SU-DHL-6 (cell line): ENCODE measurements at regions not wholly inside any gene's neighbourhood (a gene's known extent, or its start where the extent isn't known, plus 50 kb on each side); places are given as distances from the start of the nearest gene placed in this dataset.

Experiments
- CTCF ChIP-seq: fragments of 200-600 bp; sonication (generic); IDR thresholded peaks from one replicate; pipeline ENCODE4 v1.5.1; 2017; ENCODE audit warnings: antibody characterized with exemption, mild to moderate bottlenecking, low read length, moderate library complexity; ENCODE audit not compliant: insufficient read depth, poor library complexity, severe bottlenecking
- EZH2phosphoT487 ChIP-seq: fragments of 200-600 bp; sonication (generic), shearing (Covaris generic); conservative IDR thresholded peaks from 2 replicates; pipeline ENCODE4 v1.6.1; 2018; ENCODE audit warnings: mild to moderate bottlenecking, antibody characterized with exemption, low read length, moderate library complexity, mixed read lengths

GRCh38 chr10:47062441-47063200 lies 151.4 kb downstream of the PTPN20 start:
- TF ChIP-seq CTCF (no peak), EZH2phosphoT487 (no peak)
